D721Med (cell line): ENCODE measurements at regions not wholly inside any gene's neighbourhood (a gene's known extent, or its start where the extent isn't known, plus 50 kb on each side); places are given as distances from the start of the nearest gene placed in this dataset.

Experiments used
- DNase-seq: peaks from one replicate; pipeline ENCODE4 v3.0.0; 2011; ENCODE audit warnings: low spot score; ENCODE audit not compliant: insufficient read length
- FAIRE-seq: peaks from 2 replicates; lab custom pipeline; 2011; peaks lifted over from hg19 to GRCh38; lab: Jason Lieb, UNC
- CTCF ChIP-seq: IDR thresholded peaks from 2 replicates; pipeline ENCODE4 v1.5.1; 2012; ENCODE audit warnings: mild to moderate bottlenecking, control low read depth; ENCODE audit not compliant: insufficient read depth; ENCODE audit errors: missing control alignments

GRCh38 chr3:41030220-41030619 is 169.1 kb upstream of the CTNNB1 start:
- TF ChIP-seq CTCF = no peak
- DNase-seq = no peak
- FAIRE-seq = no peak

GRCh38 chr3:41031401-41031800 is 167.9 kb upstream of the CTNNB1 start:
- TF ChIP-seq CTCF = no peak
- FAIRE-seq = no peak
- DNase-seq = no peak

GRCh38 chr3:41033956-41034519 is 165.3 kb upstream of the CTNNB1 start:
- TF ChIP-seq CTCF = no peak
- no peak for DNase-seq
- FAIRE-seq = no peak

- TF ChIP-seq CTCF = no peak
- no peak for FAIRE-seq
These were observed 163.8 kb upstream of the CTNNB1 start for GRCh38 chr3:41035456-41036022.

GRCh38 chr3:41037651-41038334 is 161.5 kb upstream of the CTNNB1 start:
- DNase-seq (no peak), FAIRE-seq (no peak)
- TF ChIP-seq CTCF = no peak

More at GRCh38 chr3:41035456-41036022, 163.8 kb upstream of the CTNNB1 start:
- no peak for DNase-seq

GRCh38 chr3:41040256-41040655 is 159.0 kb upstream of the CTNNB1 start:
- FAIRE-seq = no peak
- no peak for TF ChIP-seq CTCF
- no peak for DNase-seq

- no peak for TF ChIP-seq CTCF
- FAIRE-seq = no peak
These were observed 157.8 kb upstream of the CTNNB1 start for GRCh38 chr3:41041462-41041861.

More at GRCh38 chr3:41041462-41041861, 157.8 kb upstream of the CTNNB1 start:
- DNase-seq = no peak
